ENCODE measurements at regions not wholly inside any gene's neighbourhood (a gene's known extent, or its start where the extent isn't known, plus 50 kb on each side); places are given as distances from the start of the nearest gene placed in this dataset.

- intact Hi-C loops (cut with DNase I): no loop called here
- no peak for DNase-seq
Measured at GRCh38 chr2:137729305-137729704, 235.0 kb upstream of the HNMT start.

GRCh38 chr2:137737559-137737958 is 226.7 kb upstream of the HNMT start:
- intact Hi-C loops (cut with DNase I): no loop called here

DNA sequence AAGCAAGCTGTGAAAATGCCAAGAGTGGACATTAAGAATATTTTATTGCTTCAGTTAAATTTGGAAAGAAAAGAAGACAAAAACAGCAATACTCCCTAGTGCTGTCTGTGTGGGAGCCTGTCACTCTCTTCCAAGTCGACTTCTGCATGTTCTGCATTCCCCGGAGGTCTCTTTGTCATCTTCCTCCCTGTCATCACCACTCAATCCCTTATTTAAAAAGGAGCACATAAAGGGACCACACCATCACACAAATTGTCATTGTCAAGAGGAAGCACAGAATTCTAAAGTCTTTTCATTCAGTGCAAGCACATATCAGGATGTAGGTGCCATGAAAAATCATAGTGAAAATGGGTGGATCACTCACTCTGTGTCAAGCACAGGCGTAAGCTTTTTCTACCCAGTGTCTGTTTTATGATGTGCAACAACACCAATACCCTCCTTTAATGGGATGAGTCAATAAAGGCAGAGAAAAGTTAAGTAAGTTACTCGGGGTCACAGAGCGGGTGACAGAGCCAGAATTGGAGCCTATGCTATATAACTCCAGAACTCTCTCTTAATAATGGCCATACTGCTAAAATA is 222.4 kb upstream of the HNMT start:
- intact Hi-C loops (cut with DNase I): no loop called here
- peak in 10 of 42 donors; percentile 6 to 48 (median 24) for DNase-seq

More at GRCh38 chr2:137737559-137737958, 226.7 kb upstream of the HNMT start:
- DNase-seq: no peak

DNA sequence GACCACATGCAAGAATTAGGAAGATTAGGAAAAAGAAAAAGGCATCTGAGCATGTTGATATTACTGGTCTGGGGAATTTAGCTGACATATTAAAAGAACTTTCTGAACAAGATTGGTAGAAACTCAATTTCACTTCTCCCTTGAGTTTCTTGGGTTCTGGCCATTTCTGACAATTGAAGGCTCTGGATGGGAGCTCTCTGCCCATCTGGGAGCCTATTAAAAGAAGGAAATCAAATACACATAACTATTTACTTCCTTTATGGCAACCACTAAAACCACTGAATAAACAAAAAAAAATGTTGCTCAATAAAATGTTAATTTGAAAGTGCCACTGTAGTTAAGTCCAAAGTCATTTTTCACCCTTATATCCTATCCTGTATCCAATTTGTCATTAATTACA is 216.8 kb upstream of the HNMT start:
- DNase-seq: no peak

DNA sequence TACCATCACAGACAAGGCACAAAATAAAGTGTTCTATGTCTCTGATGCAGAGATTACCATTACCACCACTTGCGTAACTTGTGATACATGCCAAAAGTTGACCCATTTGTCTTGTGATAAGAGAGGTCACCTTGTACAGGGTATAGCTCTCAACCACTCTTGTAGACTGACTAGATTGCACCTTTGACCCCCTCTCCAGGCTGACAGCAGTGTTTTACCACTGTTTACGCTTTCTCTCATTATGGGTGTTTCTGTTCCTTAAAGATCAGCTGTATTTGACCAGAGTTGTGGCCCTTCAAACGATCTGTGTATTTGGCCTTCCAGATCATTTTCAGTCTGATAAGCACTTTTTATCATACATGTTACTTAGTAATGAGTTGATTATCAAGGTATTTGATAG is 215.7 kb upstream of the HNMT start:
- intact Hi-C loops (cut with DNase I): no loop called here
- no peak for DNase-seq

More for the DNA sequence above, 216.8 kb upstream of the HNMT start:
- intact Hi-C loops (cut with DNase I): no loop called here

DNA sequence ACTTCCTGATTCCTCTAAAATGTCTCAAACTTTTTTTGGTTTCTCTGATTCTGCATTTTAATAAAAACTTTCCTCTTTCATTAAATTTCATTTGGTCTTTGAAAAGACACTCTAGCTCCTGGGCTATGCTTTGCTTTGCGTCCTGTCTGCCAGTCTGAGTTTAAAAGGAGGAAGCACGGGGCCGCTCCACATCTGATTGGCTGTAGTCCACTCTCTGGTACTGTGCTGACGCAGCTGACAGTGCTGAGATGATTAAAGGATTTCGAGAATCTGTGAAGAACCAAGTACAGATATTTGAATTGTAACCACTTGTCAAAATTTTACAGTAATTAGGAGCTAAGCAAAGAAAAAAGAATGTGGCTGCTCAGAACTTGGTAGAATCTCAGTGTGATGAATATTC is 199.6 kb upstream of the HNMT start:
- intact Hi-C loops (cut with DNase I): no loop called here
- DNase-seq: no peak

- no peak for DNase-seq
- intact Hi-C loops (cut with DNase I): no loop called here
Measured at GRCh38 chr2:137769406-137769805, 194.9 kb upstream of the HNMT start.

DNA sequence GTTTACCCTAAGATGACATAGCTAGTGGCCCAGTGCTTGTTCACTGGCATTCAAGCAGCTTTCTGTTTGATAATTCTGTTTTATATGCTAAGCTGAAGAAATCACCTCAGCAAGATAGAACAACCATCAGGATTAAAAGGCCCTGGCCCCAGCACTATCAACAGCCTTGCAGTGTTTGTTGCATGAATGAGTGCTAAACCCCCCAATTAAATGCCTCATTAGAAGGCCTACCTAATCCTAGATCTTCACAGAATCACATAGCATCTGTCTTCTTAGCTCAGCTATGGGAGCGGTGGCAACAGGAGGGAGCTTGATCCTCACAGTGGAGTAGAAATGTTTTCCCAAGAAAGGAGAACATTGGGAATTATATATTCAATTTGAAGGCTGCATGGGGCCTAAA is 194.1 kb upstream of the HNMT start:
- DNase-seq: no peak
- intact Hi-C loops (cut with DNase I): no loop called here

GRCh38 chr2:137771064-137771463 is 193.2 kb upstream of the HNMT start:
- intact Hi-C loops (cut with DNase I): no loop called here
- DNase-seq: no peak

GRCh38 chr2:137772451-137772850 is 191.8 kb upstream of the HNMT start:
- no peak for DNase-seq
- intact Hi-C loops (cut with DNase I): no loop called here

GRCh38 chr2:137775529-137775928 is 188.7 kb upstream of the HNMT start:
- intact Hi-C loops (cut with DNase I): no loop called here
- no peak for DNase-seq

DNA sequence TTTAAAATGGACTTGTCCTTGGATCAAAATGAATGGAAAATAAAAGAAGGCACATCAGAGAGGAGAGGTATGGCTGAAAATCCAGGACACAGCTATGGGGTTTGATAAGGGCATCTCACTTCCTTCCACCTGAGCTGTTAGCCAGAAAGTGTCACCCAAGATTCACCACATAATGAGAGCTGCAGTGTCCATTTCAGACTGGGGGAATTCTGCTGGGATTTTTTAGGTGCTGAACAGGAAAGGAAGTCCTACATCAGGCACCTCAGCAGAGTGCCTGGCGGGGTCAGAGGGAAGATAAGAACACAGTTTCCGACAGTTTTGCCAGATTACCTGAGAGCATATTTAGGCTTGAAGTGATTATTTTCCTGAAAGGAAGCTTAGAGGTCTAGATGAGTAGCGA is 187.6 kb upstream of the HNMT start:
- intact Hi-C loops (cut with DNase I): no loop called here
- no peak for DNase-seq

DNA sequence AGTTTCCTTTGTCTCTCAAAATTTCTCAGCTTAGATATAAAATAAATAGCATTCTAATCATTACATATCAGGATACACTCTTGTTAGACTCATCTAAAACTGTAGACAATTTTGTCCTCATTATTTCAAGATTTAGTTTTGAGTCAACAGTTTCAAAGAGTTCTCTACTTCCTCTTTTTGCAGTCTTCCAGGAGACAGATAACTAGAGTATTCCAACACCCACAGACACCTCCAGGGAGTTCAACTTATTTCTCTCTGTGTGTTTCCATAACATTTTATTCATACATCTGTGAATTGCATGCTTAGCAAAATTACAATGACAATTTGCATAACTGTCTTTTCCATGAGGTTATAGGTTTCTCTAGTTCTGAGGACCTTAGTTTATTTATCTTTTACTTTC is 166.6 kb upstream of the HNMT start:
- peak in 2 of 42 donors; percentile 11 to 14 for DNase-seq
- intact Hi-C loops (cut with DNase I): no loop called here

- intact Hi-C loops (cut with DNase I): no loop called here
- DNase-seq: no peak
Measured at GRCh38 chr2:137799600-137799999, 164.7 kb upstream of the HNMT start.

GRCh38 chr2:137800386-137800785 is 163.9 kb upstream of the HNMT start:
- intact Hi-C loops (cut with DNase I): no loop called here
- no peak for DNase-seq

DNA sequence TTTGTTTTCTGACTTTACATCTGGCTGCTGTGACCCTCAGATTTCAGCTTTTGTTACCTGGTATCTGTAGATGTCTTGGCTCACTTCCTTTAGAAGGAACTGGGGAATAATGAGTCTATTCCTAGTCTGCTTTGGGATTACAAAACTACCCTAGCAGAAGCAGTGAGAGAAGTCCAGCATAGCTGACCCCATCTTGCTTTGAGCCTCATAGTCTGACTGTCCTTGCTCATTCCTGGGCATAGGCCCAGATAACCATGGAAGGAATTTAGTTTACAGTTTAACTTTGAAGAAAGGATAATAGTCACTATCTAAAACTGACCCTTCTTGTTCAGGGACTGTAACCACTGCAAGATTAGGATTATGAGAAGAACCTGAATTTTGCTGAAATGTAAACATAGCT is 163.0 kb upstream of the HNMT start:
- intact Hi-C loops (cut with DNase I): no loop called here
- no peak for DNase-seq

DNA sequence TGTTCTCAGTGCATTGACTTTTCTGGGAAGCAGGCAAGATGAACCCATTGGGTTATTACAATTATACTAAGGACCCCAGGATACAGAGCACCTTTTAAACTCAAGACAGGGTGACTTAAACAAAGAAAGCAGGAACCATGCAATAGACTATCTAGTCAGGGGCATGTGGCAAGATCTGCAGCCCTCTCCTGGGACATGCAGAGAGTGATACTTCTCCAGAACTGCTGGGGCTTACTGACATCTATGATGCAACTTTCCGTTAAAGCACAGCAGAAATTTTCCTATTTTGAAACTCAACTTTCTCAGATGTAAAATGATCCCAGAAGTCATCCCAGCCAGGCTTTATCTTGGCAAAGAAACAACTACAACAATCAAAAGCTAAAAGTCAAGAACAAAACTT is 162.2 kb upstream of the HNMT start:
- no peak for DNase-seq
- intact Hi-C loops (cut with DNase I): no loop called here

- DNase-seq: no peak
- intact Hi-C loops (cut with DNase I): no loop called here
Measured at GRCh38 chr2:137806068-137806805, 158.0 kb upstream of the HNMT start.

GRCh38 chr2:137809252-137809651 is 155.0 kb upstream of the HNMT start:
- intact Hi-C loops (cut with DNase I): no loop called here
- no peak for DNase-seq

DNA sequence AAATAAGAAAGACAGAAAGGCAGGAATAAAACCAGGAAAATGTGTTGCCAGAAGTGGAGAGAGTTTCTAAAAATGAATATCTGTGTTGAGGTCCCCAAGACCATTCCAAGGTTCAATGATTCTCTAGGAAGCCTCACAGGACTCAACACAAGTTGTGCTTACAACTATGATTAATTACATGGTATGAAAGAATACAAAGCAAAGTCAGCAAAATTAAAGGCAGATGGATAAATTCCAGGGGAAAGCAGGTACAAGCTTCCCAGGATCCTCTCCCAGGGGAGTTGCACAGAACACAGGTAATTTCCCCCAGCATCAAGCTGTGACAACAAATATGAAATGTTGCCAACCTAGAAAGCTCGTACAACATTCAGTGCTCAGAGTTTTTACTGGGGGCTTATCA is 154.4 kb upstream of the HNMT start:
- intact Hi-C loops (cut with DNase I): no loop called here
- DNase-seq: no peak

DNA sequence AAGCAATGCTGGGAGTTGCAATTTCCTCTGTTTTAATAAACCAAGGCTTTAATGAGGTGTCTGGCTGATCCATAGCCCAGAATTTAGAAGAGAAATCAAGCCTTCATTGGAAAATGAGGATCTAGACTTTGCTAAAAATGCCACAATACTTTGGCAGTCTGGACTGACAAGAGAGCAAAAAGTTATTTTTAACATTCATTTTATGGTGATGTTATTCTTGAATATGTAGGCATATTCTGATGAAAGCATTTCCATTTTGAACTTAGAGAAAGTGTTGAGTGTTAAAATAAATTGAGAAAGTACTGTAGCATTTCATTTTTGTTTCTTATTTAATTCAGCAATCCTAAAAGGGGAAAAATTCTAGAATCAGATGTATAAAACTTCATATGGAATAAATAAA is 151.8 kb upstream of the HNMT start:
- DNase-seq: no peak
- intact Hi-C loops (cut with DNase I): no loop called here

Data from head of caudate nucleus (tissue), 42 donors.